Uterus (tissue), 3 donors: ENCODE measurements at regions not wholly inside any gene's neighbourhood (a gene's known extent, or its start where the extent isn't known, plus 50 kb on each side); places are given as distances from the start of the nearest gene placed in this dataset.

Experiments
- DNase-seq, 2 donors: peaks; one replicate each; pipeline ENCODE4 v3.0.0-alpha.2; 2019 to 2020
- H3K27ac ChIP-seq, 2 donors: fragments of 200-600 bp; sonication (generic); 1 replicate in 1 of 2; 2 replicates in 1 of 2; pipeline ENCODE4 v1.5.1; 2016 to 2018
- H3K27me3 ChIP-seq, 2 donors: fragments of 200-600 bp; sonication (generic); one replicate each; pipeline ENCODE4 v1.5.1; 2018 to 2019; ENCODE audit warnings: control low read depth in 1 of 2
- H3K36me3 ChIP-seq, 2 donors: fragments of 200-600 bp; sonication (generic); one replicate each; pipeline ENCODE4 v1.5.1; 2019; ENCODE audit warnings: control low read depth in 1 of 2
- H3K4me1 ChIP-seq, 2 donors: fragments of 200-600 bp; sonication (generic); one replicate each; pipeline ENCODE4 v1.5.1; 2018 to 2019; ENCODE audit warnings: control low read depth in 1 of 2
- H3K4me3 ChIP-seq, 2 donors: fragments of 200-600 bp; sonication (generic); 1 replicate in 1 of 2; 2 replicates in 1 of 2; pipeline ENCODE4 v1.5.1; 2018 to 2019; ENCODE audit warnings: mild to moderate bottlenecking in 1 of 2
- H3K9me3 ChIP-seq, 2 donors: fragments of 200-600 bp; sonication (generic); one replicate each; pipeline ENCODE4 v1.5.1; 2019; ENCODE audit warnings: control low read depth in 1 of 2
- POLR2A ChIP-seq, 2 donors: fragments of 450-650 bp; IDR thresholded peaks; one replicate each; pipeline ENCODE4 v1.6.1; 2016; ENCODE audit warnings: antibody characterized with exemption in 2 of 2, mild to moderate bottlenecking in 1 of 2, moderate library complexity in 1 of 2
- intact Hi-C: fragments of 100-400 bp; cut with DNase I; formaldehyde crosslinking; loops from one replicate; pipeline ENCODE4 v1.15.1; 2023; ENCODE audit warnings: low total_unique reads
- TF ChIP-seq, protein P1 (sequence below), 4 experiments: fragments of 200-600 bp in 2 of 4; fragments of 450-650 bp in 2 of 4; sonication (generic) in 2 of 4; IDR thresholded peaks; one replicate each; pipeline ENCODE4 v1.5.1; 2016 to 2019; ENCODE audit warnings: antibody characterized with exemption in 4 of 4, mild to moderate bottlenecking in 2 of 4, moderate library complexity in 1 of 4
- donor health status: DM: yes; HTN: yes; CAD: no.

DNA sequence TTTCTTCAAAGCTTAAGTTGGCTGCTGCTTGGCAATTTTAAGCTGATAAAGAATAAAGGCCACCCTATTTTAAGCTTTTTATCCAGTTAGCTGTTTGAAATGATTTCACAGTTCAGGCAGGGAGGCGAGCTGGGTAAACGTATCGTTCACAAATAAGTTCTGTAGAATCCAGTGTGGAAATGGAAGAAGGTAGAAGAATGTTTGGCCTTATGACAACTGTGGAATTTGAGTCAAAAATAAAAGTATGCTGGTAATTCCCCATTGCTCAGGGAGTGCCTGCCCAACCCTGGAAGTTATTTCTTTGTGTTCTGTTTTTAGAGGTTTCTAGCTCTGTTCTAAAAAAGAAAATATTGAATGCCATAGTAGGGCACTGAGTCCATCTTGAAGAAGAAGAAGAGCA is 113.1 kb downstream of the ARL4A start:
- no peaks in the 10 kb centered on the region for H3K36me3 ChIP-seq
- no peak overlapping the region for H3K4me3 ChIP-seq
- intact Hi-C loops = no loop called here
- H3K27ac ChIP-seq = no peak overlapping the region
- no peak for DNase-seq
- no peaks in the 10 kb centered on the region for H3K4me1 ChIP-seq
- TF ChIP-seq POLR2A (IDR thresholded peaks at IDR 0.05) = no peak
- TF ChIP-seq, protein P1, sequence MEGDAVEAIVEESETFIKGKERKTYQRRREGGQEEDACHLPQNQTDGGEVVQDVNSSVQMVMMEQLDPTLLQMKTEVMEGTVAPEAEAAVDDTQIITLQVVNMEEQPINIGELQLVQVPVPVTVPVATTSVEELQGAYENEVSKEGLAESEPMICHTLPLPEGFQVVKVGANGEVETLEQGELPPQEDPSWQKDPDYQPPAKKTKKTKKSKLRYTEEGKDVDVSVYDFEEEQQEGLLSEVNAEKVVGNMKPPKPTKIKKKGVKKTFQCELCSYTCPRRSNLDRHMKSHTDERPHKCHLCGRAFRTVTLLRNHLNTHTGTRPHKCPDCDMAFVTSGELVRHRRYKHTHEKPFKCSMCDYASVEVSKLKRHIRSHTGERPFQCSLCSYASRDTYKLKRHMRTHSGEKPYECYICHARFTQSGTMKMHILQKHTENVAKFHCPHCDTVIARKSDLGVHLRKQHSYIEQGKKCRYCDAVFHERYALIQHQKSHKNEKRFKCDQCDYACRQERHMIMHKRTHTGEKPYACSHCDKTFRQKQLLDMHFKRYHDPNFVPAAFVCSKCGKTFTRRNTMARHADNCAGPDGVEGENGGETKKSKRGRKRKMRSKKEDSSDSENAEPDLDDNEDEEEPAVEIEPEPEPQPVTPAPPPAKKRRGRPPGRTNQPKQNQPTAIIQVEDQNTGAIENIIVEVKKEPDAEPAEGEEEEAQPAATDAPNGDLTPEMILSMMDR (IDR thresholded peaks at IDR 0.05) = no peak
- no peaks in the 10 kb centered on the region for H3K27me3 ChIP-seq
- H3K9me3 ChIP-seq = no peaks in the 10 kb centered on the region

DNA sequence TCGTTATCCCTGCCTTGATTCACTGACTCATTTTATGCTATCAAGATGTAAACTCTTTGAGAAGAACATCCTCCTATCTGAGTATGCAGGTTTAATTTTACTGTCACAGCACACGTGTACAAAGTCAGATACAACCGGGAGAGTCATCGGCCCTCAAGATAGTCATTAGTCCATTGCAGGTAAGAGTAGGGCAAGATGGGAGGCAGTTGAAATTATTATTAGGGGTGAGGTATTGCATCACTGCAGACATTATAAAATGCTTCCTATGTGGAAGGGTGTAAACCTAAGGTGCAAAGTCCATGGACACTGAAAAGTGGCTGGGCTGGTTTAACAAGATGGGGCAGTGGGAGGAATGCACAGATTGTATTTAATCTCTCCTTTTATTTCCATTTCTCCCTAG is 113.7 kb downstream of the ARL4A start:
- TF ChIP-seq, protein P1 (IDR thresholded peaks at IDR 0.05) = no peak
- no peak for TF ChIP-seq POLR2A (IDR thresholded peaks at IDR 0.05)
- H3K4me1 ChIP-seq = no peaks in the 10 kb centered on the region
- intact Hi-C loops = no loop called here
- H3K4me3 ChIP-seq = no peak overlapping the region
- peak overlapping the region in 1 of 2 donors; percentile 27 for H3K27ac ChIP-seq
- no peaks in the 10 kb centered on the region for H3K9me3 ChIP-seq
- no peaks in the 10 kb centered on the region for H3K27me3 ChIP-seq
- no peak for DNase-seq
- H3K36me3 ChIP-seq = no peaks in the 10 kb centered on the region

DNA sequence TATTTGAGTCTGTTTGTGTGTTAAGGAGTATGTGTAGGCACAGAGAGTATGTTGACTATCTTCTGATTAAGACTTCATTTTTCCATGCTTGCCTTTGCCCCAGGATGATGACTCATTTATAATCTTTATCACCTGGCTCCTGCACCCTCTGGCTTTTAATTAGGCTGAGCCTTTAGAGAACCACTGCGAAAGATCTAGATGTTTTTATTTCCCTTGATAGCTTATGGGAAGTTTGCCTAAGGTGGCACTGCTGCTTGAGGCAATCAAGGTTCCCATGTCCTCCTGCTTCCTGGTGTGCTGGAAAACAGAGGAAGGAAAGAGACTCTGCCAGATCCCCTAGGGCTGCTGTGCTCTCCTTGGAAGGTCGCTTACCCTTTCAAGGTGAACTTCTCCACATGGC is 114.6 kb downstream of the ARL4A start:
- Histone ChIP-seq H3K4me3 (no peak overlapping the region), H3K9me3 (no peaks in the 10 kb centered on the region), H3K27me3 (no peaks in the 10 kb centered on the region), H3K4me1 (no peaks in the 10 kb centered on the region), H3K27ac (peak overlapping the region; percentile 51 to 53), H3K36me3 (no peaks in the 10 kb centered on the region)
- TF ChIP-seq, protein P1 (IDR thresholded peaks at IDR 0.05) = no peak
- no peak for TF ChIP-seq POLR2A (IDR thresholded peaks at IDR 0.05)
- no peak for DNase-seq
- intact Hi-C loops = no loop called here

DNA sequence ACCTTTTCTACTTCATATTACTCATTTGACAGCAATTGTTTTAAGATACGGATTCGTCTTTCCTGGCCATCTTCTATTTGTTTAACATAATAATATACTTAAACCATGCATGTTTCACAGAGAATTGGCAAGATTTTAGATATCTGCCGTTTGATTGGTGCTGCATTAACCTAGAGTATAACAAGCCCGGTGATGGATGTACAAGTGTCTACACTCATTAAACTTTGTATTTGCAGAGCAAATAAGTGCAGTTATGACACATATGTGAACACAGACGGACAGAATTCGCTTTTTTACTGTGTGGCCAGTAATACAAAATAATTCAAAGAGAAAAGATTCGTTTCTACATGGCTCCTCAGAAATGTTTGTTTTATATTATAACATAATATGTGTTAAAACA is 116.1 kb downstream of the ARL4A start:
- no peak overlapping the region for H3K27ac ChIP-seq
- no peaks in the 10 kb centered on the region for H3K9me3 ChIP-seq
- no peak overlapping the region for H3K4me3 ChIP-seq
- H3K27me3 ChIP-seq = no peaks in the 10 kb centered on the region
- TF ChIP-seq, protein P1 (IDR thresholded peaks at IDR 0.05) = no peak
- no peak for TF ChIP-seq POLR2A (IDR thresholded peaks at IDR 0.05)
- intact Hi-C loops = no loop called here
- no peaks in the 10 kb centered on the region for H3K36me3 ChIP-seq
- no peaks in the 10 kb centered on the region for H3K4me1 ChIP-seq
- DNase-seq = no peak

DNA sequence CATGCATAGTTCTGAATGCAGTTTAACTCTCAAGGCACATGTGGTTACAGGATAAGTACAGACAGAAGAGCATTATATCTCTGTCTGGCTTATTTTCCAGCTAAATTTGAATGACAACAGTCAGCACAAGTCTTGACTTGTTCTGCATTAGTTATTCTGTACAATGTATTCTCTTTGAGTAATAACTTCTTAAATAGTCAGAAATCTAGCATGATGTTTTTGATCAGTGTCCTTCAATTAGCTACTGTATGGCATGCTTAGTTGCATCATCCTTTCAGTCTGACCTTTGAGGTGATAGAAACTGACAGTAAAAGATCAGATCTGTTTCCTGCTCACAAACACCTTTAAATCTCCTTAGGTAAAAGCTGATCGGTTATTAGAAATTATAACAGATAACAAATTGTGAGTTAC is 118.1 kb downstream of the ARL4A start:
- Histone ChIP-seq H3K9me3 (no peaks in the 10 kb centered on the region), H3K27me3 (no peaks in the 10 kb centered on the region), H3K27ac (no peak overlapping the region), H3K4me1 (no peaks in the 10 kb centered on the region), H3K4me3 (no peak overlapping the region), H3K36me3 (no peaks in the 10 kb centered on the region)
- no peak for DNase-seq
- no peak for TF ChIP-seq POLR2A (IDR thresholded peaks at IDR 0.05)
- TF ChIP-seq, protein P1 (IDR thresholded peaks at IDR 0.05) = no peak
- intact Hi-C loops = no loop called here
